ENCODE measurements at regions not wholly inside any gene's neighbourhood (a gene's known extent, or its start where the extent isn't known, plus 50 kb on each side); places are given as distances from the start of the nearest gene placed in this dataset.

- no peak overlapping the region for H3K4me3 ChIP-seq (ENCODE audit: control insufficient read depth, low read depth, low read length)
- peak; percentile 28 for TF ChIP-seq CTCF (IDR thresholded peaks at IDR 0.05; ENCODE audit: control insufficient read depth, insufficient read depth, low read depth, low read length, missing control alignments)
- DNase-seq (ENCODE audit: low read depth), result no peak
These were observed 269.9 kb downstream of the MAN2A1 start for GRCh38 chr5:109959652-109960051.

DNA sequence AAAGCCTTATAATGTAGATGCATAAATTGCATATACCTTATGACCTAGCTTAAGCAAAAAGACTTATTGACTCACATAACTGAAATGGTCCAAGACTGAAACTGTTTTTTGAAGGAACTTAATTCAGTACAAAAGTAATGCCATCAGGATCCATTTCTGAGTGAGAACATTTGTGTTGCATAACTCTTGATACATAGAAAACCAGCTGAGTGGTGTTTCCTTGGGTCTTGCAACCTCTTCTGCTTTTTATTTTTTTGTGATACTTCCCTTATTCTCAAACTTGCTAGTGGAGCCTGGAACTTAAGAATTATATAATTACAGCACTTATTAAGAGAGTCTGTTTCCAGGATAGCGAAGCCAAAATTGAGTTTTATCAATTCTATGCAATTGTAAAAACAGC is 272.0 kb downstream of the MAN2A1 start:
- H3K4me3 ChIP-seq (ENCODE audit: control insufficient read depth, low read depth, low read length), result no peak overlapping the region
- no peak for DNase-seq (ENCODE audit: low read depth)
- TF ChIP-seq CTCF (IDR thresholded peaks at IDR 0.05; ENCODE audit: control insufficient read depth, insufficient read depth, low read depth, low read length, missing control alignments), result no peak

DNA sequence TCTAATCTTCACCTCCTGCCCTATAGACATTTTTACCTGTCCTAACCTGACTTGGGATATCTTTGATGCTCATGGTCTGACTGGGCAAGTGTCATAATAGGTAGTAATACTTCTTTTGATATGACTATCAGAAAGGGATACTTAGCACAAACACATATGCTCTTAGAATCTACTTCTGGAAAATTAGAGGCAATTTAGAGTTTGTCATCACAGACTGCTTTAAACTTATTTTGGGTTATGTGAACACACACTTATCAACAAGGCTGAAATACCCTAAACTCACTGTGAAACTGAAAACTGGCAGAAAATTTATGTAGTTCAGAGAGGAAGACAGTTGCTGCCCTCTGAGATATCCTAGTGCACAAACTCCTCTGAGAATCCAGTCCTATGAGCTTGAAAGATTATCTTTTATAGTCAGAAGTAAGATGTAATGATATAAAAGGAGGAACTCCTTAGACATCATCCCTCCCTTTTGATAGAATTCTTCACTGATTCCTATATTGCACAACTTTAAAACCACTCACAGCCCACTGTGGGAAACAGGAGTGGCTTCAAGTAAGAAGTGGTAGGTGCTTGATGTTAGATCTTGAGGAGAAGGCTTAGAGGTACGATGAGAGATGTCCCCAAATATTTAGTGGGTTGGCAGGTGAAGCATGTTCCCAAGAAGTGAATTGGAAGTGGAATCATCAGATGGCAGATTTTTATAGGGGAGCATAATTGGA is 273.3 kb downstream of the MAN2A1 start:
- H3K4me3 ChIP-seq (ENCODE audit: control insufficient read depth, low read depth, low read length), result no peak overlapping the region
- no peak for TF ChIP-seq CTCF (IDR thresholded peaks at IDR 0.05; ENCODE audit: control insufficient read depth, insufficient read depth, low read depth, low read length, missing control alignments)

DNA sequence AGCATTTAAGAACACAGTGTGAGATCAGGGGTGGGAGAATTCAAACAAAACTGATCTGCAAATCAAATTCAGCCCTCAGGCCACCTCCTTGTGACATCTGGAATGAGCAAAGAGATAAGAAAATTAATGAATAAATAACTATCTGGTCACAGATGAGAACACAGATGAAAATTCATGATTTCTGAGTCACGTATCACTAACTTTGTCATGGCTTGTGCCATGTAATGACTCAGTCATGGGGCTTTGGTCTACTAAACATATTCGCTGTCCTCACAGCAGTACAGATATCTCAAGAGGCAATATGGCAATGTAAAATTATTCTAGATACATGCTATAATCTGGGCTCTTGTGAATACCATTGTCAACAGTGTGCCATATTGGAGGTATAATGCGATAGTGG is 274.4 kb downstream of the MAN2A1 start:
- no peak for TF ChIP-seq CTCF (IDR thresholded peaks at IDR 0.05; ENCODE audit: control insufficient read depth, insufficient read depth, low read depth, low read length, missing control alignments)
- no peak overlapping the region for H3K4me3 ChIP-seq (ENCODE audit: control insufficient read depth, low read depth, low read length)
- DNase-seq (ENCODE audit: low read depth), result no peak

More for the DNA sequence above, 273.3 kb downstream of the MAN2A1 start:
- no peak for DNase-seq (ENCODE audit: low read depth)

- DNase-seq (ENCODE audit: low read depth), result no peak
- TF ChIP-seq CTCF (IDR thresholded peaks at IDR 0.05; ENCODE audit: control insufficient read depth, insufficient read depth, low read depth, low read length, missing control alignments), result no peak
- no peak overlapping the region for H3K4me3 ChIP-seq (ENCODE audit: control insufficient read depth, low read depth, low read length)
These were observed 275.9 kb downstream of the MAN2A1 start for GRCh38 chr5:109965634-109966033.

DNA sequence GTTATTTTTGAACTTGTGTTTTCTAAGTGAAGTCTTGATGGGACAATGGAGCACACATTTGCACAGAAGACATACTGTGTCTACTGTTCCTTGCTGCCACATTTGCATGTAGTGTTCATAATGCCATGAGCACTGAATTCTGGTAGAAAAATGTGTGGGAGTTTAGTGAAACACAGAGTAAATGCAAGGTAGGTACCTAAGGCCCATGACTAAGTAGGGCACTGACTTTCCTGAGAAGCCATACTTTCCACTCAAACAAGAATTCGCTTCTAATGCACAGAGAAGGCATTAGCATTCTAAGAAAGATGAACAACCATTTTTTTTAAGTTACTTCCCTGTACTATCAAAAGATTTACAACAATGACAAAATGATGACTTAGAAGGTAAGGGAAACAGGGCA is 282.2 kb downstream of the MAN2A1 start:
- no peak for TF ChIP-seq CTCF (IDR thresholded peaks at IDR 0.05; ENCODE audit: control insufficient read depth, insufficient read depth, low read depth, low read length, missing control alignments)
- H3K4me3 ChIP-seq (ENCODE audit: control insufficient read depth, low read depth, low read length), result no peak overlapping the region
- no peak for DNase-seq (ENCODE audit: low read depth)
